NOMO-1 treated with DMSO at 0.1 percent for 48 hours (cell line): ENCODE measurements at regions not wholly inside any gene's neighbourhood (a gene's known extent, or its start where the extent isn't known, plus 50 kb on each side); places are given as distances from the start of the nearest gene placed in this dataset.
"Not testable (repeated sequence)": the region's sequence is repeated elsewhere in the genome, so short reads cannot be mapped to it uniquely, and the experiment has no call there.

Experiments
- DNase-seq: peaks from one replicate; lab custom pipeline; 2025; ENCODE audit not compliant: unreplicated experiment; lab: John Stamatoyannopoulos, UW

DNA sequence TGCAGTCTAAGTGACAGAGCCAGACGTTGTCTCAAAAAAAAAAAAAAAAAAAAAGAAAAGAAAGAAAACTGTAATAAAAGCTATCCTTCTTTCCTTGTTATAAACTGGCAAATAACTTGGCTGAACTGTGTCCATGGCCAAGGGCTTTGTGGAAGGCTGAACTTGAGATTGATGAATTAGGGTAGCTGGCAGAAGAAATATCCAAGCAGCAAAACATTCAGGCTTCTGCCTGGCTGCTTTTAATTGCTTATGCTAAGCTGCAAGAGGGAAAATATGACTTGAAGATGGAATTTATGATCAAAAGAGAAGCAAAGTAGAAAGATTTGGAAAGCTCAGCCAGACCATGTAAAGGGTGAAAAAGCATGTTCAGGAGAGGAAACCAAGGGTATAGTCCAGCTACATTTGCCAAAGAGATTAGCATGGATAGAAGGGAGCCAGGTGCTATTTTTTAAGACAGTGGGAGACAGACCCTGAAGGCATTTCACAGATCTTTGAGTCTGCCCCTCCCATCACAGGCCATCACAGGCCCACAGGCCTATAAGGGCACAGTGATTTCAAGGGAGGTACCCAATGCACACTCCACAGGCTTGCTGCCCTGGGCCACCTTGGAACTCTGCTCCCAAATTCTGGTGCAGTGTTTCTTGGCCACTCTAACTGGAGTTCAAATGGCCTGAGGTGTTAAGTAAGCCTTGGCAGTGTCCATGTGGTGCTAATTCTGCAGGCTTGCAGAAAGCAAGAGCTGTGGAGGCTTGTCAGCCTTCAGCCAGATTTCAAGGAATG lies 226.0 kb downstream of the AEBP2 start:
- DNase-seq: no peak

DNA sequence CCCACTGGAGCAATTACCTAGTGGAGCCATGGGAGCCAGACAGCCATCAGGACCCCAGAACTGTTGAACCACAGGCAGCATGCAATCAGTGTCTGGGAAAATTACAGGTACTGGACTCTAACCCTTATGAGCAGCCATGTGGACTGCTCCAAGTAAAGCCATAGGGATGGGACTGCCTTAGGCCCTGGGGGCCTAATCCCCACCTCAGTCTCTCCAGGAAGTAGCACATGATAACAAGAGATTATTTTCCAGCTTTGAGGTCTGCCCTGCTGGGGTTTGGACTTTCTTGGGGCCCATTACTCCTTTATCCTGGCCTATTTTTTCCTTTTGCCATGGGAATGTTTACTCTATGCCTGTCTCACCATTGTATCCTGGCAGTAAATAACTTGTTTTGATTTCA lies 226.8 kb downstream of the AEBP2 start:
- no peak for DNase-seq

DNA sequence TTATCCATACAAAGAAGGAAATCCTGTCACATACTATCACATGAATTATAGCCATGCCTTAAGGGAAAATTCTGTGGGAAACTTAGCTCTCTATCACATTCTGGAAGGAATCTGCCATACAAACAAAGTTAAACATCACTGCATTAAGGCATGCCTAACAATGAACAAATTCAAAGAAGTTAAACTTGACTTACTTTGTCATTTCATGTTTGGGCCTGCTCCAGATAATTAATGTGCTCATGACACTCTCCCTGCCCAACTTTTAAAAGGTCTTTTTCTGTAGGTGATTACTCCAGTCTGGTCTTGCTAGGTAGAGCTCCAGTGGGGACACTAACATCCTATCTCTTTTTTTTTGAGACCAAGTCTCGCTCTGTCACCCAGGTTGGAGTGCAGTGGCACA lies 230.5 kb downstream of the AEBP2 start:
- no peak for DNase-seq

DNA sequence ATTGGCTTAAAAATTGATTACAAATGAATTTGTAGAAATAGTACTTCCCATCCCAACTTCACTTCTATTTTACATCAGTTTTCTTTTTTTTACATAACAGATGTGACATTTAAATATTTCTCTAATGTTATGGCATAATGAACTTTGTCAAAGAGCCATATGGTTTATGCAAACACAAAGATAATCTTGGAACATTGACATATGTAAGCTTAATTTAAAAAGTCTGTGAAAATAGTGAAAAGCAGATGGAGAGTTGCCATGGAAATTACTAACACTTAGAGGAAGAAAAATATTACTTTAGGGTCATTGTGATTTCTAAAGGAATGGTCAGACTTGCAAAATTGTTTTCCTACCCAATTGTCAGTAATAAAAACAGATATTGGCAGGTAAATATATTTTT lies 232.4 kb downstream of the AEBP2 start:
- no peak for DNase-seq

DNA sequence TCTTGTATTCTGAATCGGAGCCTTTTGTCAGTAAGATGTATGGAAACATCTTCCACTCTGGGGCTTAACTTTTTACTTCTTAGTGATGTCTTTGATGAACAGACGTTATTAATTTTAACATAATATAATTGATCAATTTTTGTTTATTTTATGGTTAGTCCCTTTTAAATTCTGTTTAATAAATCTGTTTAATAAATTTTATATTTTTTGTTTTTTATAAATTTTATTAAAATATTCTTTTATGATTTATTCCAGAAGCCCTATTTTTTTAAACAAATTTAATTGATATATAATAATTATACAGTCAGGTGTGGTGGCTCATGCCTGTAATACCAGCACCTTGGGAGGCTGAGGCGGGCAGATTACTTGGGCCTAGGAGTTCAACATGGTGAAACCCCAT lies 235.1 kb downstream of the AEBP2 start:
- no peak for DNase-seq

DNA sequence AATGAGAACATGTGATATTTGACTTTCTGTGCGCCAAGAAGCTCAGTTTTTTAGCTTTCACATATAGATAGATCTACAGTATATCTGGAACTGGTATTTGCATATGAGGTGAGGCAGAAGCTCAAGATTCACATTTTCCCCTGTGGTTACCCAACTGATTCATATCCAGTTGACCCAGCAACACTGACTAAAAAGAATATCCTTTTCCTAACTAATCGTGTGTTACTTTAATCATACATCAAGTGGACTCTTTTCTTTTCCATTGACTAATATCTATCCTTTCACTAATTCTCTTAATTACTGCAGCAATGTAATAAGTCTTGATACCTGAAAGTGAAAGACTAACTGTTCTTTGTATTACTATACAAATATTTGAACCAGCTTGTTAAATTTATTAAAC lies 236.1 kb downstream of the AEBP2 start:
- no peak for DNase-seq

DNA sequence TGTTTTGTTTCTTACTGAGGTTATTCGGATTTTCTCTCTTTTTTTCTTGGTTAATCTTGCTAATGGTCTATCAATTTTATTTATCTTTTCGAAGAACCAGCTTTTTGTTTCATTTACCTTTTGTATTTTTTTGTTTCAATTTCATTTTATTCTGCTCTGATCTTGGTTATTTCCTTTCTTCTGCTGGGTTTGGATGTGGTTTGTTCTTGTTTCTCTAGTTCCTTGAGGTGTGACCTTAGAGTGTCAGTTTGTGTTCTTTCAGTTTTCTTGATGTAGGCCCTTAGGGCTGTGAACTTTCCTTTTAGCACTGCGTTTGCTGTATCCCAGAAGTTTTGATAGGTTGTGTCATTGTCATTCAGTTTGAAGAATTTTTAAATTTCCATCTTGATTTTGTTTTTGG lies 239.2 kb downstream of the AEBP2 start:
- DNase-seq: not testable (repeated sequence)

DNA sequence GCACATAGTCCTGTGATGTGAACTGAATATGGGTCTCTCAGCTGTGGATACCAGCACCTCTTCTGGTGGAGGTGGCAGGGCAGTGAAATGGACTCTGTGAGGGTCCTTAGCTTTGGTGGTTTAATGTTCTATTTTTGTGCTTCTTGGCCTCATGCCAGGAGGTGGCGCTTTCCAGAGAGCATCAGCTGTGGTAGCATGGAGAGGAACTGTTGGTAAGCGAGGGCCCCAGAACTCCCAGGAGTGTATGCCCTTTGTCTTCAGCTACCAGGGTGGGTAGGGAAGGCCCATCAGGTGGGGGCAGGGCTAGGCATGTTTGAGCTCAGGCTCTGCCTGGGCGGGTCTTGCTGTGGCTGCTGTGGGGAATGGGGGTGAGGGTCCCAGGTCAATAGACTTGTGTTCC lies 241.7 kb downstream of the AEBP2 start:
- no peak for DNase-seq

DNA sequence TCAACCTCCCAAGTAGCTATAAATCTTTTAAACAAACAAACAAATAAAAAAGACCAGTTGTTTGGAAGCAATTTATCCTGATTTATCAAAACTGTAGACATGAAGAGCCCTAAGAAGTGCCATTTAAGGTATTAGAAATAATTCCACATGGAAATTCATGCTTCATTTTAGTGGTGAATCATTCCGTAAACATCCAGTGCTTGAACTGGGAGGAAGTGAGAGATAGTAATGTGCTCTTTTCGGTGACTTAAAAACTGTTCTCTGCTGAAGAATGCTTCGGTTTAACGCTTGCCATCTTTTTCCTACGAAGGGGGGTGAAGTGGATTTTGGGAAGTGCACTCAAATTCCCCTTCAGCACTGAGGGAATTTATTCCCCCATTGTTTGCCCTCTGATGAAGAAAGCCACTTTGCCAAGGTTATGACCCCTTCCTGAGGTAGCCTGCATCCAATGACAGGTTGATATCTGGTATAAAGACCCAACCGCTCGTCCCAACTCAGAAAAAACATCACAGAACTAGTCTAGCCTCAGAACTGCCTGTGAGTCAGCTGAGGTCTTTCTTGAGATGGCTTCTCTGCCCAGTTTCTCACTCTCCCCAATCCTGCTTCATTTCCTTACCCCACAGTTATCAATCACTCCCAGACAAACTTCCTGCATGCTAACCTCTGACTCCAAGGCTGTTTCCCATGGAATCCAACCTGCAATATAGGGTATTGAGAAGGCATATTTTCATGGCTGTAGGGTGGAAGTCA lies 244.1 kb downstream of the AEBP2 start:
- DNase-seq: no peak

DNA sequence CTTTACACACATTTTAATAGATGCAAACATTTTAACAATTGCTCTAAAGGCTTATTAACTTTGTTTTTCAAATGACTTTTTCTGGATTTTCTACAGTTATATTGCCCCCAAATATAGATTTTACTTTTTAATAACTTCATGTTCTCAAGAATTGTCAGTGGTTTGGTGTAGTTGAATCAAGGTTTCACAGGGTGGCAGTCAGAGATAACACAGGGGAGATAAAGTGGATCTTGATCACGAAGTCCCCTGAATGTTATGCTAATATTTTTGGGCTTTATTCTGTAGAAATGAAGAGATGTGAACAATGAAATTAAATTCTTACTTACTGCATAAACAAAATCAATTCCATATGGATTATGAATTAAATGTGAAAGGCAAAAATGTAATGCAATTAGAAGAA lies 248.1 kb downstream of the AEBP2 start:
- DNase-seq: no peak

DNA sequence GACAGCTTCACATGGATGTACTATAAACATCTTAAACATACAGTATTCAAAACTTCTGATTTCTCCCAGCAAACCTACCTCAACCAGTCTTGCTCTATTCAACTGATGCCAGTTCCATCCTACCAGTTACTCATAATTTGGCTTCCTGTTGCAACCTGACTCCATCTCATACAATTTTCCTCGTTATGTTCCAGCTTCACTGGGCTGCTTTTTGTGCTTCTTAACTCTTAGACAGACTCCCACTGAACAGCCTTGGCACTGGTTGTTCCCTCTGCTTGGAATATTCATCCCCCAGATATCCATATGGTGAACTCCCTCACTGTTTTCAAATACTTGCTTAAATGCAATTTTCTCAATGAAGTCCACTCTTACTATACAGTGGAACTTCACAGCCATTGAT lies 249.2 kb downstream of the AEBP2 start:
- no peak for DNase-seq

DNA sequence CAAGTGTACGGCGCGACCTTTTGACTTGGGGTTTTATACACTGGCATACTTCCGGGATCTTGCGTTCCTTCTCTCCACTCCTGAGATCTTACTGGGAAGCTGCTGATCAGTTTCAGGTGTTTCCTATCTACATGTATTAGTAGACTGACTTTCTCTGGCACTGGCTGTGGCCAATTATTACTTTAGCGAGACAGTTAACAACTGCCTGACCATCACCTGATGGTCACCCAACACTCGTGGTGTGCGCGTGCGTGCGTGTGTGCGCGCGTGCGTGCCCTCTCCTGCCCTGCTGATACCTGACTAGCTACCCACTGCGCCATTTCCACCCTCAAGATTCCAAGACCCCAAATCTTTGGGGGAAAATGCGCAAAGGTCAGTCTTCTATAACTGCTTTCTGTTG lies 249.9 kb downstream of the AEBP2 start:
- DNase-seq: no peak

DNA sequence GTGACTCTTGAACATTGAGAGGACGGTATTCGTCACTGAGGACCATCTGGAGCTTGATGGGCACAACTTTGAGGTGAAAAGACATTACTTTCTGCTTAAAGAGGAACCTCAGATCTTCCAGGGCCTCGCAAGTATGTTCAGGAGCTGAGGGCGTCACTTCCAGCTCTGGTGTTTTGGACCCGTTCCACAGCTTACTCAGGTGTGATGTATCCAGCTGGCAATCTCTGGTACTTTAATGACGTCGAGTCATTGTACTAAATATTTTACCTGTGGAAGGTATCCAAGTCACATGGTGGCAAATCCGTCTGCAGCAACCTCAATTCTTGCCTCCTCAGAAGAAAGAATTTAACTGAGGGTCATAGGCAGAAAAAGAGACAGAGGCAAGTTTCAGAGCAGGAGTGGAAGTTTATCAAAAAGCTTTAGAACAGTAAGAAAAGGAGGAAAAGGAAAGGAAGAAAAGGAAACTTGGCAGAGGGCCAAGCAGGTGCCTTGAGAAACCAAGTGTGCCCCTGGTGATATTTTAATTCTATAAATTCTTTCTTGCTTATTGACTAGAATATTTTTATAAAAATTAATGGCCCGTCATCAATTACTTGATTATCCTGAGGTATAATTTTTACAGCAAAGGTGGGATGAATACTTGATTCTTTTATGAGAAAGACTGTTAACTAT lies 250.6 kb downstream of the AEBP2 start:
- DNase-seq: no peak

DNA sequence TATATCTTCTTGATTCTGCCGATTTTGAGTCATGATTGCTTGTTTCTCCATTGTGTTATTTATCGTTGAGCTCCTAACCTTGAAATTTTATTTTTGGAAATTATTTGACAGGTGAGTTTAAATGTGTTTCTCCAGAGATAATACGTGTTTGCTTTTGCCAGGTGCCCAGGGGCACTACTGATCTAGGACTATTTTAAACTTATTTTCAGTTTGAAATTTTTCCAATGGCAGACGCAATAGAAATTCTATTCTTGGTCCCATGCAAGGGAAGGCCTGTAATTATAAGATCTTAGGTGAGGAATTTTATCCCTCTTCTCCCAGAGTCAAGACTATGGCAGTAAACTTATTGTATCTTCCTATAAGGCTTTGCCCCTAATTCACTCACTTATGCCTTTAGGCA lies 252.8 kb downstream of the AEBP2 start:
- DNase-seq: no peak

DNA sequence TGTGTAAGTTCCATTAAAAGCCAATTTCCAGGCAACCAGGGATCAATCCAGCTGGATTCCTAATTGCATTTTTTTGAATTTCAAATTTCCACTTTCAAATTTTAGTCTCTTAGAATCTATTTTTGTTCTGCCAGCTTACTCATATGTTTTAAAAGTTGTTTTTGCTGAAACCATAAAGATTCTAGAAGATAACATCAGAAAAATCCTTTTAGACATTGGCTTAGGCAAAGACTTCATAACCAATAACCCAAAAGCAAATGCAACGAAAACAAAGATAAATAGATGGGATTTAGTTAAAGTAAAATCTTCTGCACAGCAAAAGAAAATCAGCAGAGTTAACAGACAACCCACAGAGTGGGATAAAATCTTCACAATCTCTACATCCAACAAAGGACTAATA lies 253.3 kb downstream of the AEBP2 start:
- DNase-seq: no peak

DNA sequence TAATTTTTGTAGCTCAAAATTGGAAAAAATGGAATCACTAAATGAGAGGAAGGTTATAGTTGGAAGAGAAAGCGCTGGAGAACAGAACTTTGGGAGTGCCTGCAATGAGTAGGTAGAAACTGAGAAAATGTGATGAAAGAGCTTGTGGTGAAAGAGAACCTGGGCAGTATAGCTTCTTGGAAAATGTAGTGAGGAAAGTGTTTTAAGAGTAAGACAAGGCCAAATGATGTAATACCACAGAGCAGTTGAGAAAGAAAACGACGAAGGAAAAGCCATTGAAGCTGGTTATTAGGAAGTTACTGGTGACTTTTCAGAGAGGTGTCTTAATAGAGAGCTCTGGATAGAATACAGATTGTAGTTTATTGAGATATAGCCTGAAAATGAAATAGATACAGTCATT lies 255.3 kb downstream of the AEBP2 start:
- peak; percentile 86 for DNase-seq

DNA sequence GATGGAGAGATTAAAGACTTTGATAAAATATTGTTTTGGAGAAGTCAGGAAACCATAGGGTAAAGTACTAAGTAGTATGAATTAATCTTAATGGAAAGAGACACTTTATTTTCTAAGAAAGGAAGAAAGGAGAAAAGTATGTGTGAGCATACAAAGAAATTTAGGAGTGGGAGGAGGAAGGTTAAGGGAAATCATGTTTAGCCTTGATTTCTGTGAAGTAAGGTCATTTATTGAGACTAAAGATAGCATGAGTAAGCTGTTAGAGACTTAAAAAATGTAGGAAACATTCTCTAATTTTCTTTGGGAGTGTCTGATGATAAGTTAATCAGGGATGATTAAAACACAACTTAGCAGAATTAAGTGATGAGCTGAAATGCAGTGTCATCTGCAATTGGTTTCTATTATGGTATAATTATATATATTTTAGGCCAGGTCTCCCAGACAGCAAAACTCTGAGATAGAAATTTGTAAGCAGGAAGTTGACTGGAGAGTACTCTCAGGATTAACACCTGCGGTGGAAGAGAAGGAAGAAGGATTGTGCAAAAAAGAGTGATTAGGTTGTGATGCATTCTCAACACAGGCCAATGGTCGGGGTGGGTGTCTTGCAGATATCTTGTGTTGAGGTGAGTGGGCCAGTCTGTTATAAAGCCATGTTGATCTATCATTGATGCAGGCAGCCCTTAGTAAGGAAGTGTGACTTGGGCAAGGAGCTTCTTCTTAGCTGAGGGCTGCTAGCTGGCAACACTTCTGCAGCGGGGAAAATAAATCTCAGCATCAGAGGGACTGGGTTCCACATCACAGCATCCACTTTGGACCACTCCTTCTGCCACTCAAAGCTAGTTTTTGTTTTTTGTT lies 256.2 kb downstream of the AEBP2 start:
- no peak for DNase-seq

DNA sequence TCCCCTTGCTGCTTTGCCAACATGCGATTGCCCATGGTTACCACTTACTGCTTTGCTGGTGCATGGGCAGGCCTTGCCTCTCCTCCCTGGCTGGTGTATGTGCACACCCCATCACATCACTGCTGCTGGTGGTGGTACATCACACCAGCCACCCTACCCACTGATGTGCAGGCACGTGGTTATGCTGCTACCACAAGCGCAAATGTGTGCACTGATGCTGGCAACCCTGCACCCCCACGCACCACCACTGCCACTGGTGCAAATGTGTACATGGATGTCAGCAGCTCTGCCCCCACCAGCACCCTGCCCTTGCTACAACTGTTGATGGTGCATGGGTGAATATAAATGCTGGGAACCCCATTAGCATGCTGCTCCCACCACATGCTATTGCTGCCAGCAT lies 261.7 kb downstream of the AEBP2 start:
- no peak for DNase-seq

DNA sequence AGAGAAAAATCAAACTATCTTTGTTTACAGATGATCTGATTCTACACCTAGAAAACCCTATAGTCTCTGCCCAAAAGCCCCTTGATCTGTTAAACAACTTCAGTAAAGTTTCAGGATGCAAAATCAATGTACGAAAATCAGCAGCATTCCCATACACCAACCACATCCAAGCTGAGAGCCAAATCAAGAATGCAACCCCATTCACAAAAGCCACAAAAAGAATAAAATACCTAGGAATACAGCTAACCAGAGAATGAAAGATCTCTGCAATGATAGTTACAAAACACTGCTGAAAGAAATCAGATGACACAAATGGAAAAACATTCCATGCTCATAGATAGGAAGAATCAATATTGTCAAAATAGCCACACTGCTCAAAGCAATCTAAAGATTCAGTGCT lies 265.7 kb downstream of the AEBP2 start:
- DNase-seq: no peak

DNA sequence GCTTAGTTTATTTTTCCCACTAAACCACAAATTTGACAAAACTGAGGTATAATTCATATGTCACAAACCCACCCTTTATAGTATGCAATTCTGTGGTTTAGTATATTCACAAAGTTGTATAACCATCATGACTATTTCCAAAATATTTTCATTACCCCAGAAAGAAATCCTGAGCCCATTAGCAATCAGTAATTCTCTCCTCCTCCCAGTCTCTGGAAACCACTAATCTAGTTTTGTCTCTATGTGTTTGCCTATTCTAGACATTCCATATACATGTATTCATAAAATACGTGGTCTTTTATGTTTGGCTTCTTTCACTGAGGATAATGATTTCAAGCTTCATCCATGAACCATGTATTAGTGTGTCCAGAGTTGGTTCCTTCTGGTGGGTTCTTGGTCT lies 267.6 kb downstream of the AEBP2 start:
- DNase-seq: no peak

DNA sequence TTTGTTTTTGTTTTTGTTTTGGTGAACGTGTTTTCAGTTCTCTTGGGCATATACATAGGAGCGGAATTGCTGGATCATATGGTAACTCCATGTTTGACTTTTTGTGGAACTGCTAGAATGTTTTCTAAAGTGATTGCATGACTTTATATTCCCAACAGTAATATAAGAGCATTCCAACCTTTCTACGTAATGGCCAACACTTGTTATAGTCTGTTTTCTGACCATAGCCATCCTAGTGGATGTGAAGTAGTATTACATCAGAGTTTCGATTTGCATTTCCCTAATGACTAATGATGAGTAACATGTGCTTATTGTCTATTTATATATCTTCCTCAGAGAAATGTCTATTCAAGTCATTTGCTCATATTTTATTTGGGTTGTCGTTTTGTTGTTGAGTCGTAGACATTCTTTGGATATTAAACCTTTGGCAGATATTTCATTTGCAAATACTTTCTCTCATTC lies 268.7 kb downstream of the AEBP2 start:
- DNase-seq: peak; percentile 20
